Astrocyte of the spinal cord (primary cell): ENCODE measurements at regions not wholly inside any gene's neighbourhood (a gene's known extent, or its start where the extent isn't known, plus 50 kb on each side); places are given as distances from the start of the nearest gene placed in this dataset.

Source experiments
- DNase-seq: peaks from one replicate; pipeline ENCODE4 v3.0.0; 2011; ENCODE audit warnings: low read depth, low spot score
- H3K4me3 ChIP-seq: 2 replicates; pipeline ENCODE4 v1.5.1; 2011; ENCODE audit warnings: low read depth, mild to moderate bottlenecking, low read length, moderate library complexity
- CTCF ChIP-seq: IDR thresholded peaks from 2 replicates; pipeline ENCODE4 v1.5.1; 2012; ENCODE audit warnings: low read depth, mild to moderate bottlenecking, low read length, inconsistent platforms
- in situ Hi-C: cut with HindIII; loops from 2 replicates; pipeline ENCODE4 v1.10.0; 2017; ENCODE audit warnings: low sequenced_read_pairs

GRCh38 chr5:171599411-171599810 lies 180.0 kb downstream of the FGF18 start:
- no peak overlapping the region for H3K4me3 ChIP-seq
- TF ChIP-seq CTCF: no peak
- DNase-seq: no peak
- in situ Hi-C loops: no loop called here

GRCh38 chr5:171599957-171600612 lies 180.6 kb downstream of the FGF18 start:
- in situ Hi-C loops: no loop called here
- no peak overlapping the region for H3K4me3 ChIP-seq
- DNase-seq: no peak
- TF ChIP-seq CTCF: no peak

GRCh38 chr5:171600741-171601265 lies 181.4 kb downstream of the FGF18 start:
- in situ Hi-C loops: no loop called here
- no peak for DNase-seq
- no peak for TF ChIP-seq CTCF

GRCh38 chr5:171601266-171601881 lies 181.9 kb downstream of the FGF18 start:
- TF ChIP-seq CTCF: no peak
- DNase-seq: no peak
- H3K4me3 ChIP-seq: no peak overlapping the region
- in situ Hi-C loops: no loop called here

More at GRCh38 chr5:171600741-171601265, 181.4 kb downstream of the FGF18 start:
- H3K4me3 ChIP-seq: no peak overlapping the region

- DNase-seq: no peak
- no peak for TF ChIP-seq CTCF
- in situ Hi-C loops: no loop called here
- H3K4me3 ChIP-seq: no peak overlapping the region
These were observed 182.0 kb upstream of the SMIM23 start for GRCh38 chr5:171603591-171603990.

GRCh38 chr5:171604195-171604594 lies 181.4 kb upstream of the SMIM23 start:
- no peak overlapping the region for H3K4me3 ChIP-seq
- TF ChIP-seq CTCF: no peak
- DNase-seq: no peak
- in situ Hi-C loops: no loop called here
